ENCODE measurements at regions not wholly inside any gene's neighbourhood (a gene's known extent, or its start where the extent isn't known, plus 50 kb on each side); places are given as distances from the start of the nearest gene placed in this dataset.
A peak's percentile ranks its signal among the peaks of the same experiment; 100 is the strongest.
"Not testable (repeated sequence)": the region's sequence is repeated elsewhere in the genome, so short reads cannot be mapped to it uniquely, and the experiment has no call there.

- not testable (repeated sequence) for DNase-seq (ENCODE audit: low read depth, low spot score)
Observed at GRCh38 chr1:214095896-214096295, 108.1 kb downstream of the PROX1 start.

GRCh38 chr1:214101246-214101645, 113.5 kb downstream of the PROX1 start:
- no peak for DNase-seq (ENCODE audit: low read depth, low spot score)

GRCh38 chr1:214101828-214102227, 114.1 kb downstream of the PROX1 start:
- no peak for DNase-seq (ENCODE audit: low read depth, low spot score)

GRCh38 chr1:214102907-214103306, 115.1 kb downstream of the PROX1 start:
- DNase-seq (ENCODE audit: low read depth, low spot score), result no peak

GRCh38 chr1:214103778-214104177, 116.0 kb downstream of the PROX1 start:
- no peak for DNase-seq (ENCODE audit: low read depth, low spot score)

- DNase-seq (ENCODE audit: low read depth, low spot score), result no peak
Observed at GRCh38 chr1:214106375-214106774, 118.6 kb downstream of the PROX1 start.

- no peak for DNase-seq (ENCODE audit: low read depth, low spot score)
Observed at GRCh38 chr1:214107322-214108096, 119.7 kb downstream of the PROX1 start.

GRCh38 chr1:214108097-214108446, 120.3 kb downstream of the PROX1 start:
- DNase-seq (ENCODE audit: low read depth, low spot score), result no peak

GRCh38 chr1:214111796-214112195, 124.0 kb downstream of the PROX1 start:
- DNase-seq (ENCODE audit: low read depth, low spot score), result no peak

- no peak for DNase-seq (ENCODE audit: low read depth, low spot score)
Observed at GRCh38 chr1:214116258-214116657, 128.5 kb downstream of the PROX1 start.

- no peak for DNase-seq (ENCODE audit: low read depth, low spot score)
Observed at GRCh38 chr1:214117780-214118179, 130.0 kb downstream of the PROX1 start.

- DNase-seq (ENCODE audit: low read depth, low spot score), result no peak
Observed at GRCh38 chr1:214120191-214120590, 132.4 kb downstream of the PROX1 start.

GRCh38 chr1:214120951-214121350, 133.2 kb downstream of the PROX1 start:
- DNase-seq (ENCODE audit: low read depth, low spot score), result no peak

- DNase-seq (ENCODE audit: low read depth, low spot score), result no peak
Observed at GRCh38 chr1:214122110-214122509, 134.3 kb downstream of the PROX1 start.

- DNase-seq (ENCODE audit: low read depth, low spot score), result peak; percentile 71
Observed at GRCh38 chr1:214123061-214123784, 135.4 kb downstream of the PROX1 start.

- DNase-seq (ENCODE audit: low read depth, low spot score), result no peak
Observed at GRCh38 chr1:214124281-214124805, 136.6 kb downstream of the PROX1 start.

- no peak for DNase-seq (ENCODE audit: low read depth, low spot score)
Observed at GRCh38 chr1:214124915-214125314, 137.1 kb downstream of the PROX1 start.

GRCh38 chr1:214125819-214126218, 138.0 kb downstream of the PROX1 start:
- DNase-seq (ENCODE audit: low read depth, low spot score), result no peak

GRCh38 chr1:214126697-214127146, 138.9 kb downstream of the PROX1 start:
- no peak for DNase-seq (ENCODE audit: low read depth, low spot score)

- DNase-seq (ENCODE audit: low read depth, low spot score), result no peak
Observed at GRCh38 chr1:214127705-214128104, 139.9 kb downstream of the PROX1 start.

- no peak for DNase-seq (ENCODE audit: low read depth, low spot score)
Observed at GRCh38 chr1:214135886-214136285, 145.1 kb upstream of the SMYD2 start.

GRCh38 chr1:214136324-214136919, 144.5 kb upstream of the SMYD2 start:
- DNase-seq (ENCODE audit: low read depth, low spot score), result no peak
